Body of pancreas (tissue), 4 donors: ENCODE measurements at regions not wholly inside any gene's neighbourhood (a gene's known extent, or its start where the extent isn't known, plus 50 kb on each side); places are given as distances from the start of the nearest gene placed in this dataset.

Experiments
- CTCF ChIP-seq, 7 experiments: fragments of 450-650 bp in 4 of 7; fragments of 200-600 bp in 3 of 7; sonication (generic) in 3 of 7; IDR thresholded peaks; one replicate each; pipeline ENCODE4 v1.5.1; 2016 to 2019; ENCODE audit warnings: antibody characterized with exemption in 7 of 7
- POLR2A ChIP-seq, 3 donors: fragments of 450-650 bp; IDR thresholded peaks; one replicate each; pipeline ENCODE4 v1.6.1; 2016; ENCODE audit warnings: antibody characterized with exemption in 3 of 3, mild to moderate bottlenecking in 2 of 3

DNA sequence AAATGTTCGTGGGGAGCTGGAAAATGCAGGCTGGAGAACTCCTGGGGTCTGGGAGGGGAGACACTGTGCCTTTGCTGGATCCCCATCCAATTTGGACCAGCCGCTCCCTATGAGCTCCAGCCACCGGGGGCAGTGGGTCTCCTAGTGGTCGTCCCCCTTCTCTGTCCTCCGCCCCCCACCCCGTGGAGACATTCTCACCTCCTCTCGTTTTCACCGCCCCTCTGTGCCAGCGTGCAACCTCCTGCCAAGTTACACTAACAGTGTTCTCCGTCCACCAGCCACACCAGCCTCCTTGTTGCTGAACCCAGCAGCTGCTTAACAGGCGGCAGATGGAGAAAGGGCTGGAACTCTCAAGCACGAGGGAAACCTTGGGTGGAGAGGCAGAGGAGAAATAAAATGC, 67.4 kb upstream of the SOX9 start:
- TF ChIP-seq POLR2A (IDR thresholded peaks at IDR 0.05) (no peak), CTCF (IDR thresholded peaks at IDR 0.05) (no peak)
